GM19240 (cell line): ENCODE measurements at regions not wholly inside any gene's neighbourhood (a gene's known extent, or its start where the extent isn't known, plus 50 kb on each side); places are given as distances from the start of the nearest gene placed in this dataset.

Experiments used
- DNase-seq: peaks from one replicate; pipeline ENCODE4 v3.0.0; 2011; ENCODE audit warnings: low spot score; ENCODE audit not compliant: insufficient read length

- DNase-seq, result no peak
Measured at GRCh38 chr11:129292092-129292491, 83.6 kb upstream of the BARX2 start.

GRCh38 chr11:129291546-129291945 lies 84.1 kb upstream of the BARX2 start:
- DNase-seq, result no peak

GRCh38 chr11:129290966-129291365 lies 84.7 kb upstream of the BARX2 start:
- no peak for DNase-seq

- no peak for DNase-seq
Measured at GRCh38 chr11:129289350-129290040, 86.2 kb upstream of the BARX2 start.

- no peak for DNase-seq
Measured at GRCh38 chr11:129287920-129288319, 87.7 kb upstream of the BARX2 start.

- no peak for DNase-seq
Measured at GRCh38 chr11:129286813-129287212, 88.8 kb upstream of the BARX2 start.

- no peak for DNase-seq
Measured at GRCh38 chr11:129285402-129285786, 90.3 kb upstream of the BARX2 start.

GRCh38 chr11:129283141-129283540 lies 91.0 kb upstream of the ARHGAP32 start:
- no peak for DNase-seq

- DNase-seq, result no peak
Measured at GRCh38 chr11:129282634-129283033, 90.5 kb upstream of the ARHGAP32 start.

GRCh38 chr11:129281471-129282415 lies 89.6 kb upstream of the ARHGAP32 start:
- DNase-seq, result no peak

GRCh38 chr11:129280027-129280811 lies 88.1 kb upstream of the ARHGAP32 start:
- DNase-seq, result no peak

- DNase-seq, result peak; percentile 12
Measured at GRCh38 chr11:129279326-129280026, 87.4 kb upstream of the ARHGAP32 start.

- no peak for DNase-seq
Measured at GRCh38 chr11:129278586-129279319, 86.6 kb upstream of the ARHGAP32 start.

GRCh38 chr11:129277198-129277843 lies 85.2 kb upstream of the ARHGAP32 start:
- no peak for DNase-seq

- DNase-seq, result no peak
Measured at GRCh38 chr11:129275828-129276227, 83.7 kb upstream of the ARHGAP32 start.

- DNase-seq, result no peak
Measured at GRCh38 chr11:129273944-129274711, 82.0 kb upstream of the ARHGAP32 start.

GRCh38 chr11:129273322-129273721 lies 81.2 kb upstream of the ARHGAP32 start:
- DNase-seq, result no peak

GRCh38 chr11:129271030-129271429 lies 78.9 kb upstream of the ARHGAP32 start:
- no peak for DNase-seq

- DNase-seq, result no peak
Measured at GRCh38 chr11:129270446-129270845, 78.3 kb upstream of the ARHGAP32 start.
